ENCODE measurements at regions not wholly inside any gene's neighbourhood (a gene's known extent, or its start where the extent isn't known, plus 50 kb on each side); places are given as distances from the start of the nearest gene placed in this dataset.

GRCh38 chr17:13756763-13757162 is 155.0 kb upstream of the HS3ST3A1 start:
- no peak for TF ChIP-seq CTCF (IDR thresholded peaks at IDR 0.05; ENCODE audit: low read length, missing control alignments)

GRCh38 chr17:13757871-13758270 is 156.1 kb upstream of the HS3ST3A1 start:
- no peak overlapping the region for H3K4me3 ChIP-seq (replicated peaks; ENCODE audit: low read depth, low read length)
- no peak for DNase-seq (ENCODE audit: low read depth)
- no peak for TF ChIP-seq CTCF (IDR thresholded peaks at IDR 0.05; ENCODE audit: low read length, missing control alignments)

More at GRCh38 chr17:13756763-13757162, 155.0 kb upstream of the HS3ST3A1 start:
- H3K4me3 ChIP-seq (replicated peaks; ENCODE audit: low read depth, low read length) = no peak overlapping the region
- no peak for DNase-seq (ENCODE audit: low read depth)

- H3K4me3 ChIP-seq (replicated peaks; ENCODE audit: low read depth, low read length) = no peak overlapping the region
- no peak for TF ChIP-seq CTCF (IDR thresholded peaks at IDR 0.05; ENCODE audit: low read length, missing control alignments)
- peak; percentile 22 for DNase-seq (ENCODE audit: low read depth)
These were observed 158.0 kb upstream of the HS3ST3A1 start for GRCh38 chr17:13759518-13760335.

GRCh38 chr17:13761038-13761603 is 159.4 kb upstream of the HS3ST3A1 start:
- no peak for DNase-seq (ENCODE audit: low read depth)
- TF ChIP-seq CTCF (IDR thresholded peaks at IDR 0.05; ENCODE audit: low read length, missing control alignments) = no peak
- no peak overlapping the region for H3K4me3 ChIP-seq (replicated peaks; ENCODE audit: low read depth, low read length)

GRCh38 chr17:13765701-13766100 is 164.0 kb upstream of the HS3ST3A1 start:
- no peak for TF ChIP-seq CTCF (IDR thresholded peaks at IDR 0.05; ENCODE audit: low read length, missing control alignments)
- H3K4me3 ChIP-seq (replicated peaks; ENCODE audit: low read depth, low read length) = no peak overlapping the region
- no peak for DNase-seq (ENCODE audit: low read depth)

- no peak overlapping the region for H3K4me3 ChIP-seq (replicated peaks; ENCODE audit: low read depth, low read length)
- no peak for TF ChIP-seq CTCF (IDR thresholded peaks at IDR 0.05; ENCODE audit: low read length, missing control alignments)
These were observed 169.0 kb upstream of the HS3ST3A1 start for GRCh38 chr17:13770702-13771101.

More at GRCh38 chr17:13770702-13771101, 169.0 kb upstream of the HS3ST3A1 start:
- DNase-seq (ENCODE audit: low read depth) = no peak
